ENCODE measurements at regions not wholly inside any gene's neighbourhood (a gene's known extent, or its start where the extent isn't known, plus 50 kb on each side); places are given as distances from the start of the nearest gene placed in this dataset.
A peak's percentile ranks its signal among the peaks of the same experiment; 100 is the strongest.

GRCh38 chr4:147050356-147050765 is 104.7 kb upstream of the TTC29 start:
- peak; percentile 30 for DNase-seq (ENCODE audit: low read depth)

GRCh38 chr4:147052361-147052760 is 106.7 kb upstream of the TTC29 start:
- no peak overlapping the region for H3K4me3 ChIP-seq (ENCODE audit: low read depth, low read length)
- DNase-seq (ENCODE audit: low read depth): no peak

More at GRCh38 chr4:147050356-147050765, 104.7 kb upstream of the TTC29 start:
- H3K4me3 ChIP-seq (ENCODE audit: low read depth, low read length): no peak overlapping the region

GRCh38 chr4:147054228-147054872 is 108.7 kb upstream of the TTC29 start:
- DNase-seq (ENCODE audit: low read depth): no peak
- H3K4me3 ChIP-seq (ENCODE audit: low read depth, low read length): no peak overlapping the region

- no peak for DNase-seq (ENCODE audit: low read depth)
- H3K4me3 ChIP-seq (ENCODE audit: low read depth, low read length): peak overlapping the region; percentile 12
Observed at GRCh38 chr4:147056940-147057610, 111.4 kb upstream of the TTC29 start.

GRCh38 chr4:147057611-147058190 is 112.0 kb upstream of the TTC29 start:
- H3K4me3 ChIP-seq (ENCODE audit: low read depth, low read length): peak overlapping the region; percentile 12
- no peak for DNase-seq (ENCODE audit: low read depth)

- no peak overlapping the region for H3K4me3 ChIP-seq (ENCODE audit: low read depth, low read length)
- DNase-seq (ENCODE audit: low read depth): no peak
Observed at GRCh38 chr4:147059064-147059731, 113.5 kb upstream of the TTC29 start.

- H3K4me3 ChIP-seq (ENCODE audit: low read depth, low read length): no peak overlapping the region
- DNase-seq (ENCODE audit: low read depth): peak; percentile 81
Observed at GRCh38 chr4:147060151-147060931, 114.7 kb upstream of the TTC29 start.

GRCh38 chr4:147064856-147065255 is 119.2 kb upstream of the TTC29 start:
- no peak for DNase-seq (ENCODE audit: low read depth)
- no peak overlapping the region for H3K4me3 ChIP-seq (ENCODE audit: low read depth, low read length)

GRCh38 chr4:147068564-147068963 is 122.9 kb upstream of the TTC29 start:
- no peak overlapping the region for H3K4me3 ChIP-seq (ENCODE audit: low read depth, low read length)
- DNase-seq (ENCODE audit: low read depth): no peak

- H3K4me3 ChIP-seq (ENCODE audit: low read depth, low read length): no peak overlapping the region
- DNase-seq (ENCODE audit: low read depth): no peak
Observed at GRCh38 chr4:147071209-147071740, 125.6 kb upstream of the TTC29 start.

- no peak for DNase-seq (ENCODE audit: low read depth)
- H3K4me3 ChIP-seq (ENCODE audit: low read depth, low read length): no peak overlapping the region
Observed at GRCh38 chr4:147076179-147076578, 130.5 kb upstream of the TTC29 start.

GRCh38 chr4:147076728-147077127 is 131.1 kb upstream of the TTC29 start:
- no peak overlapping the region for H3K4me3 ChIP-seq (ENCODE audit: low read depth, low read length)
- DNase-seq (ENCODE audit: low read depth): no peak

GRCh38 chr4:147078362-147078761 is 132.7 kb upstream of the TTC29 start:
- H3K4me3 ChIP-seq (ENCODE audit: low read depth, low read length): no peak overlapping the region
- peak; percentile 32 for DNase-seq (ENCODE audit: low read depth)

GRCh38 chr4:147078875-147079658 is 133.4 kb upstream of the TTC29 start:
- no peak overlapping the region for H3K4me3 ChIP-seq (ENCODE audit: low read depth, low read length)
- DNase-seq (ENCODE audit: low read depth): no peak

- no peak for DNase-seq (ENCODE audit: low read depth)
Observed at GRCh38 chr4:147084861-147085260, 139.2 kb upstream of the TTC29 start.

GRCh38 chr4:147085781-147086180 is 140.1 kb upstream of the TTC29 start:
- H3K4me3 ChIP-seq (ENCODE audit: low read depth, low read length): no peak overlapping the region
- no peak for DNase-seq (ENCODE audit: low read depth)

More at GRCh38 chr4:147084861-147085260, 139.2 kb upstream of the TTC29 start:
- H3K4me3 ChIP-seq (ENCODE audit: low read depth, low read length): no peak overlapping the region

GRCh38 chr4:147088146-147088545 is 142.5 kb upstream of the TTC29 start:
- DNase-seq (ENCODE audit: low read depth): no peak
- H3K4me3 ChIP-seq (ENCODE audit: low read depth, low read length): peak overlapping the region; percentile 1

GRCh38 chr4:147090486-147090885 is 144.8 kb upstream of the TTC29 start:
- no peak for DNase-seq (ENCODE audit: low read depth)
- no peak overlapping the region for H3K4me3 ChIP-seq (ENCODE audit: low read depth, low read length)

- H3K4me3 ChIP-seq (ENCODE audit: low read depth, low read length): no peak overlapping the region
- no peak for DNase-seq (ENCODE audit: low read depth)
Observed at GRCh38 chr4:147093206-147093605, 147.5 kb upstream of the TTC29 start.
